ENCODE measurements at regions not wholly inside any gene's neighbourhood (a gene's known extent, or its start where the extent isn't known, plus 50 kb on each side); places are given as distances from the start of the nearest gene placed in this dataset.

DNA sequence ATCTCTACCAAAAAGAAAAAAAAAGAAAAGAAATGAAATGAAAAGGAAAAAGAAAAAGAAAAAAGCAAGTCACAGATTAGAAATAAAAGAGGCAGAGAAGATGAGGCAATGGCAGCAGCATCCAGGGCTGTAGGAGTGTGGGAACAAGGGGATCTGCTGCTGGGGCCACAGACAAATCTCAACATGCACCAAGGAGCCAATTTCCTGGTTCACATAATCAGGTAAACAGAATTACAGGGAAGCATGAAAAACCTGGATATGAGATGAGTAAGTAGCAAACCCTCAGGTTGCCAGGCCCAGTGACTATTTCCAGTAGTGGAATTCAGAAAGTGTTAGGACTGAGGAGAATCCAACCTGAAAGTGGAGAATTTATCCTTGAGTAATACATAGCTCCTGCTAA, 77.4 kb upstream of the ARHGAP28 start:
- Histone ChIP-seq H3K4me3 (replicated peaks; ENCODE audit: insufficient read depth, low read length) (no peak overlapping the region), H3K27me3 (ENCODE audit: insufficient read depth, poor library complexity, severe bottlenecking) (no peaks in the 10 kb centered on the region), H3K27ac (replicated peaks) (no peak overlapping the region)
- no peak for DNase-seq (ENCODE audit: low read depth in 1 of 2, low spot score in 1 of 2)
- TF ChIP-seq, protein P1, sequence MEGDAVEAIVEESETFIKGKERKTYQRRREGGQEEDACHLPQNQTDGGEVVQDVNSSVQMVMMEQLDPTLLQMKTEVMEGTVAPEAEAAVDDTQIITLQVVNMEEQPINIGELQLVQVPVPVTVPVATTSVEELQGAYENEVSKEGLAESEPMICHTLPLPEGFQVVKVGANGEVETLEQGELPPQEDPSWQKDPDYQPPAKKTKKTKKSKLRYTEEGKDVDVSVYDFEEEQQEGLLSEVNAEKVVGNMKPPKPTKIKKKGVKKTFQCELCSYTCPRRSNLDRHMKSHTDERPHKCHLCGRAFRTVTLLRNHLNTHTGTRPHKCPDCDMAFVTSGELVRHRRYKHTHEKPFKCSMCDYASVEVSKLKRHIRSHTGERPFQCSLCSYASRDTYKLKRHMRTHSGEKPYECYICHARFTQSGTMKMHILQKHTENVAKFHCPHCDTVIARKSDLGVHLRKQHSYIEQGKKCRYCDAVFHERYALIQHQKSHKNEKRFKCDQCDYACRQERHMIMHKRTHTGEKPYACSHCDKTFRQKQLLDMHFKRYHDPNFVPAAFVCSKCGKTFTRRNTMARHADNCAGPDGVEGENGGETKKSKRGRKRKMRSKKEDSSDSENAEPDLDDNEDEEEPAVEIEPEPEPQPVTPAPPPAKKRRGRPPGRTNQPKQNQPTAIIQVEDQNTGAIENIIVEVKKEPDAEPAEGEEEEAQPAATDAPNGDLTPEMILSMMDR (IDR thresholded peaks at IDR 0.05; ENCODE audit: insufficient read depth, low read length), result no peak
- TF ChIP-seq POLR2AphosphoS5 (IDR thresholded peaks at IDR 0.05; ENCODE audit: low read depth), result no peak
- TF ChIP-seq SPI1 (IDR thresholded peaks at IDR 0.05; ENCODE audit: borderline replicate concordance, low read depth), result no peak
- TF ChIP-seq, protein P2, sequence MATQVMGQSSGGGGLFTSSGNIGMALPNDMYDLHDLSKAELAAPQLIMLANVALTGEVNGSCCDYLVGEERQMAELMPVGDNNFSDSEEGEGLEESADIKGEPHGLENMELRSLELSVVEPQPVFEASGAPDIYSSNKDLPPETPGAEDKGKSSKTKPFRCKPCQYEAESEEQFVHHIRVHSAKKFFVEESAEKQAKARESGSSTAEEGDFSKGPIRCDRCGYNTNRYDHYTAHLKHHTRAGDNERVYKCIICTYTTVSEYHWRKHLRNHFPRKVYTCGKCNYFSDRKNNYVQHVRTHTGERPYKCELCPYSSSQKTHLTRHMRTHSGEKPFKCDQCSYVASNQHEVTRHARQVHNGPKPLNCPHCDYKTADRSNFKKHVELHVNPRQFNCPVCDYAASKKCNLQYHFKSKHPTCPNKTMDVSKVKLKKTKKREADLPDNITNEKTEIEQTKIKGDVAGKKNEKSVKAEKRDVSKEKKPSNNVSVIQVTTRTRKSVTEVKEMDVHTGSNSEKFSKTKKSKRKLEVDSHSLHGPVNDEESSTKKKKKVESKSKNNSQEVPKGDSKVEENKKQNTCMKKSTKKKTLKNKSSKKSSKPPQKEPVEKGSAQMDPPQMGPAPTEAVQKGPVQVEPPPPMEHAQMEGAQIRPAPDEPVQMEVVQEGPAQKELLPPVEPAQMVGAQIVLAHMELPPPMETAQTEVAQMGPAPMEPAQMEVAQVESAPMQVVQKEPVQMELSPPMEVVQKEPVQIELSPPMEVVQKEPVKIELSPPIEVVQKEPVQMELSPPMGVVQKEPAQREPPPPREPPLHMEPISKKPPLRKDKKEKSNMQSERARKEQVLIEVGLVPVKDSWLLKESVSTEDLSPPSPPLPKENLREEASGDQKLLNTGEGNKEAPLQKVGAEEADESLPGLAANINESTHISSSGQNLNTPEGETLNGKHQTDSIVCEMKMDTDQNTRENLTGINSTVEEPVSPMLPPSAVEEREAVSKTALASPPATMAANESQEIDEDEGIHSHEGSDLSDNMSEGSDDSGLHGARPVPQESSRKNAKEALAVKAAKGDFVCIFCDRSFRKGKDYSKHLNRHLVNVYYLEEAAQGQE (IDR thresholded peaks at IDR 0.05; ENCODE audit: insufficient replicate concordance, low read depth), result no peak
- no peak for TF ChIP-seq GABPA (IDR thresholded peaks at IDR 0.05; ENCODE audit: low read depth)

DNA sequence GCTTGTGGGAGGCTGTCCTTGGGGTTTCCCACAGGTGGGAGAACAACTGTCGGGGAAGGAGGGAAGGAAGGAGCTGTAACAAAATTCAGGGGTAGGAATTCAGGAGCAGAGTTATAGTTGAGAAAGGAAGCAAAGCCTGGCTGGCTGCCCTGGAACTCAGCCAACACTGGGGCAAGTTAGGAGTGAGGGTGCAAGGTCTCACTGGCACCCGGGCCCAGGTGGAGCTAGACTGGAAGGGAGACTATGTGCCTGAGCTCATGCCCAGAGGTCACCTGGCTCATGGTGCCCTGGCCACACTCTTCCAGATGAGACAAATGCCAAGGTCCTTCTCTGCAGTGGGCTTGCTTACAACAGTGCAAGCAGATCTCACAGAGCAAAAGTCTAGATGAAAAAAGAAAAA, 75.6 kb upstream of the ARHGAP28 start:
- Histone ChIP-seq H3K4me3 (replicated peaks; ENCODE audit: insufficient read depth, low read length) (no peak overlapping the region), H3K27ac (replicated peaks) (no peak overlapping the region), H3K27me3 (ENCODE audit: insufficient read depth, poor library complexity, severe bottlenecking) (no peaks in the 10 kb centered on the region)
- TF ChIP-seq, protein P2 (IDR thresholded peaks at IDR 0.05; ENCODE audit: insufficient replicate concordance, low read depth), result no peak
- TF ChIP-seq GABPA (IDR thresholded peaks at IDR 0.05; ENCODE audit: low read depth), result no peak
- no peak for TF ChIP-seq POLR2AphosphoS5 (IDR thresholded peaks at IDR 0.05; ENCODE audit: low read depth)
- TF ChIP-seq, protein P1 (IDR thresholded peaks at IDR 0.05; ENCODE audit: insufficient read depth, low read length), result no peak
- TF ChIP-seq SPI1 (IDR thresholded peaks at IDR 0.05; ENCODE audit: borderline replicate concordance, low read depth), result no peak
- no peak for DNase-seq (ENCODE audit: low read depth in 1 of 2, low spot score in 1 of 2)

DNA sequence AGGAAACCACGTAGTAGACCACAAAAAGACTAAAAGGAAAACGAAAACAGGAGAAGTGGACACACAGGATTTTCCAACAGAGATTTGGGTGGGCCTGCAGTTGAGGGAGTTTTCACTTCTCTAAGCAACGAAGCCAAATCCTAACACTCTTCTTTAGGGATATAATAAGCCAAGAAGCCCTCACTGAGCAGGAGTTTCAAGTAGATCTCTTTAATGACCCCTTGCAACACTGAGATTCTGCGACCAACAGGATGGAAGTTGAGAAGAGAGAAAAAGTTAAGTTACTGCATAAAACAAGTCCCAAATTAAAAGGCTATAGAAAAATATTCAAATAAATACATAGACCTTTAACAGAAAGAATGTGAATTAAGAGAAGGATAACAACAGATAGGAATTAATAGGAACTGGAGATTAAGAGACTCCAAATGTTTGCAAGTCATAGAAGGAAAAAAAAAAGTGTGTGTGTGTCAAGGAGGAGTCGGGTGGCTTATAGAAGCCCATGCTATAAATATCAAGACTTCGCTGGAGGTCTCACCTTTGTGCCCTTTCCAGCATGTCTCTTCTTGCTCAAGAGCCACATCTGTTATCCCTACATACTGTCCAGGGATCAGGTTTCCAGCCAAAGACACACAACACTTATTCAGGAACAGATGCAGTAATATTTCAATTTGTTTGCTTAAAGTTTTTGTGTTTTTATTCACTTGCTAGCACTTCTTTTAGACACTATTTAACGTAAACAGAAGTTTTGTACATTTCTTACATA, 69.4 kb upstream of the ARHGAP28 start:
- no peak for DNase-seq (ENCODE audit: low read depth in 1 of 2, low spot score in 1 of 2)

More for the DNA sequence above, 69.4 kb upstream of the ARHGAP28 start:
- Histone ChIP-seq H3K27ac (replicated peaks) (no peak overlapping the region), H3K27me3 (ENCODE audit: insufficient read depth, poor library complexity, severe bottlenecking) (no peaks in the 10 kb centered on the region), H3K4me3 (replicated peaks; ENCODE audit: insufficient read depth, low read length) (no peak overlapping the region)
- TF ChIP-seq, protein P2 (IDR thresholded peaks at IDR 0.05; ENCODE audit: insufficient replicate concordance, low read depth), result no peak
- no peak for TF ChIP-seq GABPA (IDR thresholded peaks at IDR 0.05; ENCODE audit: low read depth)
- TF ChIP-seq, protein P1 (IDR thresholded peaks at IDR 0.05; ENCODE audit: insufficient read depth, low read length), result no peak
- no peak for TF ChIP-seq SPI1 (IDR thresholded peaks at IDR 0.05; ENCODE audit: borderline replicate concordance, low read depth)
- TF ChIP-seq POLR2AphosphoS5 (IDR thresholded peaks at IDR 0.05; ENCODE audit: low read depth), result no peak
